Suprapubic skin (tissue), 4 donors: ENCODE measurements at regions not wholly inside any gene's neighbourhood (a gene's known extent, or its start where the extent isn't known, plus 50 kb on each side); places are given as distances from the start of the nearest gene placed in this dataset.

ENCODE experiments used
- POLR2A ChIP-seq, 2 donors: fragments of 450-650 bp; IDR thresholded peaks; one replicate each; pipeline ENCODE4 v1.6.1; 2017; ENCODE audit warnings: antibody characterized with exemption in 2 of 2, mild to moderate bottlenecking in 2 of 2, moderate library complexity in 2 of 2
- POLR2AphosphoS5 ChIP-seq, 3 donors: sonication (generic); formaldehyde crosslinking; IDR thresholded peaks; one replicate each; pipeline ENCODE4 v1.6.1; 2017; ENCODE audit warnings: antibody characterized with exemption in 3 of 3
- TF ChIP-seq, protein P1 (sequence below), 2 donors: fragments of 200-600 bp in 1 of 2; fragments of 450-650 bp in 1 of 2; sonication (generic) in 1 of 2; IDR thresholded peaks; one replicate each; pipeline ENCODE4 v1.5.1; 2016 to 2019; ENCODE audit warnings: antibody characterized with exemption in 2 of 2, mild to moderate bottlenecking in 1 of 2, moderate library complexity in 1 of 2

DNA sequence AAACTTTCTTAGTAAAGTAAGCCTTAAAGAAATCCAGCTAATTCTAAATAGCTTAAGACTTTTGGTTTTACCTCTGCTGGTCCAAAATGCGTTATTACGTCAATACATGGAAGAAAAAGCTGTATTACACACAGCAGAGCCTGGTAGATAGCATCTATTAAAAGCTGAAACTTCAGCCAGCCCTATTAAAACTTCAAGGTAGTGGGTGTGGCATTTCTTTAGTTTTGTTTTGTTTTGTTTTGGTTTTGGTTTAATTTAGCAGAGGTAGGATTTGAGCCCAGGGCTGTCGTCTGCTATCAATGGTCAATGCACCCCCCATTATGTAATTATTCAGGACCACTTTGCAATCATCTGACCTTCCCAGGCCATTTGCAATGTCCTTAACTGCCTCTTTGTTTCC lies 318.4 kb upstream of the MAF start:
- TF ChIP-seq, protein P1, sequence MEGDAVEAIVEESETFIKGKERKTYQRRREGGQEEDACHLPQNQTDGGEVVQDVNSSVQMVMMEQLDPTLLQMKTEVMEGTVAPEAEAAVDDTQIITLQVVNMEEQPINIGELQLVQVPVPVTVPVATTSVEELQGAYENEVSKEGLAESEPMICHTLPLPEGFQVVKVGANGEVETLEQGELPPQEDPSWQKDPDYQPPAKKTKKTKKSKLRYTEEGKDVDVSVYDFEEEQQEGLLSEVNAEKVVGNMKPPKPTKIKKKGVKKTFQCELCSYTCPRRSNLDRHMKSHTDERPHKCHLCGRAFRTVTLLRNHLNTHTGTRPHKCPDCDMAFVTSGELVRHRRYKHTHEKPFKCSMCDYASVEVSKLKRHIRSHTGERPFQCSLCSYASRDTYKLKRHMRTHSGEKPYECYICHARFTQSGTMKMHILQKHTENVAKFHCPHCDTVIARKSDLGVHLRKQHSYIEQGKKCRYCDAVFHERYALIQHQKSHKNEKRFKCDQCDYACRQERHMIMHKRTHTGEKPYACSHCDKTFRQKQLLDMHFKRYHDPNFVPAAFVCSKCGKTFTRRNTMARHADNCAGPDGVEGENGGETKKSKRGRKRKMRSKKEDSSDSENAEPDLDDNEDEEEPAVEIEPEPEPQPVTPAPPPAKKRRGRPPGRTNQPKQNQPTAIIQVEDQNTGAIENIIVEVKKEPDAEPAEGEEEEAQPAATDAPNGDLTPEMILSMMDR (IDR thresholded peaks at IDR 0.05), result no peak
- no peak for TF ChIP-seq POLR2A (IDR thresholded peaks at IDR 0.05)
- no peak for TF ChIP-seq POLR2AphosphoS5 (IDR thresholded peaks at IDR 0.05)
